K562 (cell line): ENCODE measurements at regions not wholly inside any gene's neighbourhood (a gene's known extent, or its start where the extent isn't known, plus 50 kb on each side); places are given as distances from the start of the nearest gene placed in this dataset.

Experiments used
- ATAC-seq: fragments of 200-7000 bp; cut with Tn5 transposase; 3 replicates; pipeline ENCODE4 v1.9.1; 2020; ENCODE audit warnings: moderate library complexity
- BruUV-seq: library from RNA; stranded (reverse); fragments of 400-500 nt; replicated peaks from 2 replicates; lab custom pipeline; 2021; lab: Mats Ljungman, UMichigan
- CTCF ChIA-PET: fragments of 300-600 bp; formaldehyde crosslinking; extraction: SDS; loops from one replicate; lab custom pipeline; 2021; ENCODE audit warnings: low intra/inter-chr PET ratio; lab: Yijun Ruan, JAX
- POLR2A ChIA-PET: fragments of 300-600, 350-650 bp; sonication (Branson Sonifier 250); formaldehyde crosslinking; extraction: SDS; loops from one replicate; lab custom pipeline; 2021; ENCODE audit warnings: antibody characterized with exemption, inconsistent platforms; lab: Yijun Ruan, JAX
- DNase-seq, 4 experiments: peaks; one replicate each; pipeline versions ENCODE4 v3.0.0 to v3.0.0-alpha.2; 2011 to 2018; ENCODE audit warnings: low spot score in 3 of 4, mixed read lengths in 3 of 4; ENCODE audit errors: extremely low read depth in 1 of 4
- FAIRE-seq: peaks from 2 replicates; lab custom pipeline; 2011; peaks lifted over from hg19 to GRCh38; lab: Jason Lieb, UNC
- H2AFZ ChIP-seq: 2 replicates; pipeline ENCODE4 v1.6.0; 2011; ENCODE audit warnings: low read depth, low read length, control low read depth, inconsistent platforms
- H3K27ac ChIP-seq: fragments of 200-600 bp; 3 replicates; pipeline ENCODE4 v1.8.0; 2011; ENCODE audit warnings: low read depth, mild to moderate bottlenecking, control low read depth, inconsistent platforms, low read length, moderate library complexity, mixed read lengths; ENCODE audit errors: extremely low read depth
- H3K27me3 ChIP-seq, 2 experiments: fragments of 300-600 bp in 1 of 2; 2 replicates in 1 of 2; 3 replicates in 1 of 2; pipeline versions ENCODE4 v1.6.0 to v1.8.0; 2011; ENCODE audit warnings: inconsistent platforms in 2 of 2, low read length in 2 of 2, mild to moderate bottlenecking in 1 of 2, mixed read lengths in 1 of 2, moderate library complexity in 1 of 2; ENCODE audit not compliant: control insufficient read depth in 2 of 2, insufficient read depth in 2 of 2
- H3K36me3 ChIP-seq: fragments of 300-600 bp; 3 replicates; pipeline ENCODE4 v1.8.0; 2011; ENCODE audit warnings: mild to moderate bottlenecking, low read length, inconsistent platforms; ENCODE audit not compliant: control insufficient read depth, insufficient read depth
- H3K4me1 ChIP-seq, 2 experiments: fragments of 200-600 bp in 1 of 2; replicated peaks in 1 of 2; 2 replicates in 1 of 2; 3 replicates in 1 of 2; pipeline versions ENCODE4 v1.5.1 to v1.8.0; 2011; ENCODE audit warnings: inconsistent platforms in 2 of 2, low read length in 2 of 2, mild to moderate bottlenecking in 1 of 2, mixed read lengths in 1 of 2, moderate library complexity in 1 of 2; ENCODE audit not compliant: control insufficient read depth in 2 of 2, insufficient read depth in 2 of 2
- H3K4me2 ChIP-seq: 2 replicates; pipeline ENCODE4 v1.6.1; 2011; ENCODE audit warnings: low read length, control low read depth, inconsistent platforms, mixed read lengths; ENCODE audit not compliant: insufficient read depth
- H3K4me3 ChIP-seq: fragments of 200-600 bp; sonication (generic), shearing (Covaris generic); 2 replicates; pipeline ENCODE4 v1.5.1; 2016; ENCODE audit warnings: control low read depth, inconsistent platforms
- H3K79me2 ChIP-seq: fragments of 200-600 bp; 3 replicates; pipeline ENCODE4 v1.8.0; 2011; ENCODE audit warnings: low read length, inconsistent platforms; ENCODE audit not compliant: control insufficient read depth, insufficient read depth
- H3K9ac ChIP-seq, 2 experiments: 2 replicates each; pipeline versions ENCODE4 v1.6.0 to v1.6.1; 2011; ENCODE audit warnings: low read depth in 2 of 2, low read length in 2 of 2, control low read depth in 1 of 2, inconsistent platforms in 1 of 2, mild to moderate bottlenecking in 1 of 2, mixed read lengths in 1 of 2; ENCODE audit not compliant: insufficient read depth in 1 of 2
- H3K9me1 ChIP-seq: one replicate; pipeline ENCODE4 v1.6.0; 2011; ENCODE audit warnings: inconsistent platforms, mild to moderate bottlenecking, low read length, moderate library complexity; ENCODE audit not compliant: control insufficient read depth, insufficient read depth
- H3K9me3 ChIP-seq: replicated peaks from 2 replicates; pipeline ENCODE4 v1.5.1; 2011; ENCODE audit warnings: low read depth, low read length, inconsistent platforms; ENCODE audit not compliant: control insufficient read depth, insufficient read depth
- H4K20me1 ChIP-seq: replicated peaks from 2 replicates; pipeline ENCODE4 v1.6.1; 2011; ENCODE audit warnings: low read length, inconsistent platforms, mixed read lengths; ENCODE audit not compliant: control insufficient read depth, insufficient read depth
- CHCHD3 ChIP-seq: fragments of 250-450 bp; sonication (Bioruptor Pico); IDR thresholded peaks from 2 replicates; pipeline ENCODE4 v2.1.2; 2022; ENCODE audit warnings: mild to moderate bottlenecking
- ELF1 ChIP-seq: fragments of 200-800 bp; sonication (Bioruptor generic); IDR thresholded peaks from 2 replicates; pipeline ENCODE4 v1.6.1; 2016; ENCODE audit warnings: missing genetic modification characterization, missing compliant biosample characterization
- RBM14 ChIP-seq: fragments of 200-400 bp; formaldehyde crosslinking; IDR thresholded peaks from 2 replicates; pipeline ENCODE4 v1.6.1; 2018; ENCODE audit warnings: low read depth, mild to moderate bottlenecking, low read length, moderate library complexity, borderline replicate concordance; ENCODE audit not compliant: insufficient read depth
- RFX1 ChIP-seq: fragments of 450-650 bp; IDR thresholded peaks from 2 replicates; pipeline ENCODE4 v1.6.1; 2016; ENCODE audit warnings: mild to moderate bottlenecking, moderate library complexity
- ZNF121 ChIP-seq: sonication (generic); formaldehyde crosslinking; conservative IDR thresholded peaks from 2 replicates; pipeline ENCODE4 v1.8.0; 2022; ENCODE audit warnings: missing genetic modification reagents
- ZNF778 ChIP-seq: fragments of 450-650 bp; formaldehyde crosslinking; IDR thresholded peaks from 2 replicates; pipeline ENCODE4 v1.4.0; 2020; ENCODE audit warnings: mild to moderate bottlenecking, moderate library complexity
- WGBS: fragments of 100-300 bp; shearing (Covaris generic); methylation state at CpG from one replicate; pipeline ENCODE4 v1.1.6; 2016; ENCODE audit warnings: low coverage, mixed read lengths; ENCODE audit not compliant: insufficient coverage; ENCODE audit errors: missing lambda C conversion rate; 5-methylcytosine and 5-hydroxymethylcytosine counted together
- in situ Hi-C: fragments of 300-500 bp; cut with MboI; formaldehyde crosslinking; loops from 4 replicates; pipeline ENCODE4 v1.15.0; 2018; ENCODE audit warnings: inconsistent platforms, mixed read lengths
- intact Hi-C: fragments of 100-400 bp; cut with micrococcal nuclease; formaldehyde crosslinking; loops from 2 replicates; pipeline ENCODE4 v1.14.2; 2022
- TF ChIP-seq, protein P1 (sequence below): fragments of 200-800 bp; sonication (Bioruptor generic); IDR thresholded peaks from 2 replicates; pipeline ENCODE4 v1.6.1; 2016; ENCODE audit warnings: missing genetic modification characterization, missing compliant biosample characterization
- TF ChIP-seq, protein P2 (sequence below): fragments of 450-650 bp; IDR thresholded peaks from 2 replicates; pipeline ENCODE4 v1.7.1; 2018; ENCODE audit warnings: mild to moderate bottlenecking, low read depth; ENCODE audit not compliant: partially characterized antibody

DNA sequence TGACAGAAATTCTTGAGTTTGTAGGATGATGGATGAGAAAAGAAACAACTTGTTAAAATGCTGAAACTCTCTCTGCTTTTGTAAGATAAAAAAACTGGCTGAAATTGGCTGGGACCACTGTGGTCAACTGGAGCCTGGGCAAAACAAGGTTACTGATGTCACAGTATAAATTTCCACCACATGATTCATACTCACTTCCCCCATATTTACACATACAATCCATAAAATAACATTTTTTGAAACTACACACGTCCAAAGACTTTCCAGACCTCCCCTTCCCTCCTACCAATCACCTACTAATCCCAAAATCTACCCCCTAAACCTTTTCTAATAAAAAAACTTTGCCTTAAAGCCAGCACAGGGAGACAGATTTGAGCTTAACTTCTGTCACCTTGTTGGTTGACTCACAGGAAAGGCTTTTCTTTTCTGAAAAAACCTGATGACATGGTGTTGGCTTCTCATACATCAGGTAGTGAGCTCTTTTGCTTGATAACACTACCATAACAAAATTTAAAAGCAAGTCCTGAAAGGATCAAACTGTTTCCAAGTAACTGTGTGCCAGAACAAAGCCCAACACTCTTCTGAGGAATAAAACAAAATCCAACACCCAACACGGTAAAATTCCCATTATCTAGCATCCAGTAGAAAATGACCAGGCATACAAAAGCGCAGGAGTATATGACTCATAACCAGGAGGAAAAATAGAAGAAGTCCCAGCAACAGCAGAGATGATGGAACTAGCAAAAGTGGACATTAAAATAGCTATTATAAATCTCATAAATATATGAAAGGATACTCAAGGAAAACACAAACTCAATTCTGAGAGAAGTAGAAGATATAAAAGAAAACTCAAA, 87.3 kb upstream of the SNRK start:
- TF ChIP-seq RFX1 (no peak), ELF1 (tag) (no peak), ZNF778 (CRISPR knock-in tag) (no peak), ZNF121 (CRISPR knock-in tag) (no peak), RBM14 (no peak), CHCHD3 (CRISPR knock-in tag) (no peak)
- TF ChIP-seq, protein P1, sequence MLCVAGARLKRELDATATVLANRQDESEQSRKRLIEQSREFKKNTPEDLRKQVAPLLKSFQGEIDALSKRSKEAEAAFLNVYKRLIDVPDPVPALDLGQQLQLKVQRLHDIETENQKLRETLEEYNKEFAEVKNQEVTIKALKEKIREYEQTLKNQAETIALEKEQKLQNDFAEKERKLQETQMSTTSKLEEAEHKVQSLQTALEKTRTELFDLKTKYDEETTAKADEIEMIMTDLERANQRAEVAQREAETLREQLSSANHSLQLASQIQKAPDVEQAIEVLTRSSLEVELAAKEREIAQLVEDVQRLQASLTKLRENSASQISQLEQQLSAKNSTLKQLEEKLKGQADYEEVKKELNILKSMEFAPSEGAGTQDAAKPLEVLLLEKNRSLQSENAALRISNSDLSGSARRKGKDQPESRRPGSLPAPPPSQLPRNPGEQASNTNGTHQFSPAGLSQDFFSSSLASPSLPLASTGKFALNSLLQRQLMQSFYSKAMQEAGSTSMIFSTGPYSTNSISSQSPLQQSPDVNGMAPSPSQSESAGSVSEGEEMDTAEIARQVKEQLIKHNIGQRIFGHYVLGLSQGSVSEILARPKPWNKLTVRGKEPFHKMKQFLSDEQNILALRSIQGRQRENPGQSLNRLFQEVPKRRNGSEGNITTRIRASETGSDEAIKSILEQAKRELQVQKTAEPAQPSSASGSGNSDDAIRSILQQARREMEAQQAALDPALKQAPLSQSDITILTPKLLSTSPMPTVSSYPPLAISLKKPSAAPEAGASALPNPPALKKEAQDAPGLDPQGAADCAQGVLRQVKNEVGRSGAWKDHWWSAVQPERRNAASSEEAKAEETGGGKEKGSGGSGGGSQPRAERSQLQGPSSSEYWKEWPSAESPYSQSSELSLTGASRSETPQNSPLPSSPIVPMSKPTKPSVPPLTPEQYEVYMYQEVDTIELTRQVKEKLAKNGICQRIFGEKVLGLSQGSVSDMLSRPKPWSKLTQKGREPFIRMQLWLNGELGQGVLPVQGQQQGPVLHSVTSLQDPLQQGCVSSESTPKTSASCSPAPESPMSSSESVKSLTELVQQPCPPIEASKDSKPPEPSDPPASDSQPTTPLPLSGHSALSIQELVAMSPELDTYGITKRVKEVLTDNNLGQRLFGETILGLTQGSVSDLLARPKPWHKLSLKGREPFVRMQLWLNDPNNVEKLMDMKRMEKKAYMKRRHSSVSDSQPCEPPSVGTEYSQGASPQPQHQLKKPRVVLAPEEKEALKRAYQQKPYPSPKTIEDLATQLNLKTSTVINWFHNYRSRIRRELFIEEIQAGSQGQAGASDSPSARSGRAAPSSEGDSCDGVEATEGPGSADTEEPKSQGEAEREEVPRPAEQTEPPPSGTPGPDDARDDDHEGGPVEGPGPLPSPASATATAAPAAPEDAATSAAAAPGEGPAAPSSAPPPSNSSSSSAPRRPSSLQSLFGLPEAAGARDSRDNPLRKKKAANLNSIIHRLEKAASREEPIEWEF (CRISPR knock-in tag) = no peak
- TF ChIP-seq, protein P2, sequence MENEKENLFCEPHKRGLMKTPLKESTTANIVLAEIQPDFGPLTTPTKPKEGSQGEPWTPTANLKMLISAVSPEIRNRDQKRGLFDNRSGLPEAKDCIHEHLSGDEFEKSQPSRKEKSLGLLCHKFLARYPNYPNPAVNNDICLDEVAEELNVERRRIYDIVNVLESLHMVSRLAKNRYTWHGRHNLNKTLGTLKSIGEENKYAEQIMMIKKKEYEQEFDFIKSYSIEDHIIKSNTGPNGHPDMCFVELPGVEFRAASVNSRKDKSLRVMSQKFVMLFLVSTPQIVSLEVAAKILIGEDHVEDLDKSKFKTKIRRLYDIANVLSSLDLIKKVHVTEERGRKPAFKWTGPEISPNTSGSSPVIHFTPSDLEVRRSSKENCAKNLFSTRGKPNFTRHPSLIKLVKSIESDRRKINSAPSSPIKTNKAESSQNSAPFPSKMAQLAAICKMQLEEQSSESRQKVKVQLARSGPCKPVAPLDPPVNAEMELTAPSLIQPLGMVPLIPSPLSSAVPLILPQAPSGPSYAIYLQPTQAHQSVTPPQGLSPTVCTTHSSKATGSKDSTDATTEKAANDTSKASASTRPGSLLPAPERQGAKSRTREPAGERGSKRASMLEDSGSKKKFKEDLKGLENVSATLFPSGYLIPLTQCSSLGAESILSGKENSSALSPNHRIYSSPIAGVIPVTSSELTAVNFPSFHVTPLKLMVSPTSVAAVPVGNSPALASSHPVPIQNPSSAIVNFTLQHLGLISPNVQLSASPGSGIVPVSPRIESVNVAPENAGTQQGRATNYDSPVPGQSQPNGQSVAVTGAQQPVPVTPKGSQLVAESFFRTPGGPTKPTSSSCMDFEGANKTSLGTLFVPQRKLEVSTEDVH = no peak
- TF ChIP-seq, all 486 proteins: peak for 0
- H3K27me3 ChIP-seq = peaks cover 11 to 13% of the 10 kb centered on the region in 2 experiments
- no peak overlapping the region for H3K9ac ChIP-seq
- 0% methylated on average over 3 of the region's 3 CpGs for WGBS
- DNase-seq (no peak), ATAC-seq (no peak), FAIRE-seq (no peak)
- ChIA-PET POLR2A (interaction anchor here (0.9 to 1.9 kb wide), 3 partner anchors 10 to 21 kb away, joined by 3 to 6 read pairs (median 4); no protein-coding TSS in a partner anchor), CTCF (no interaction called here)
- no peak overlapping the region for H3K4me3 ChIP-seq
- intact Hi-C loops = no loop called here
- H2AFZ ChIP-seq = no peak overlapping the region
- no peaks in the 10 kb centered on the region for H3K36me3 ChIP-seq
- H3K9me1 ChIP-seq = no peaks in the 10 kb centered on the region
- in situ Hi-C loops = no loop called here
- H3K4me2 ChIP-seq = no peak overlapping the region
- no peaks in the 10 kb centered on the region for H3K9me3 ChIP-seq
- no peaks in the 10 kb centered on the region for H4K20me1 ChIP-seq
- no peaks in the 10 kb centered on the region for H3K4me1 ChIP-seq
- no peaks in the 10 kb centered on the region for H3K79me2 ChIP-seq
- BruUV-seq = no TSS peak
- H3K27ac ChIP-seq = no peak overlapping the region
